ENCODE measurements at regions not wholly inside any gene's neighbourhood (a gene's known extent, or its start where the extent isn't known, plus 50 kb on each side); places are given as distances from the start of the nearest gene placed in this dataset.

DNA sequence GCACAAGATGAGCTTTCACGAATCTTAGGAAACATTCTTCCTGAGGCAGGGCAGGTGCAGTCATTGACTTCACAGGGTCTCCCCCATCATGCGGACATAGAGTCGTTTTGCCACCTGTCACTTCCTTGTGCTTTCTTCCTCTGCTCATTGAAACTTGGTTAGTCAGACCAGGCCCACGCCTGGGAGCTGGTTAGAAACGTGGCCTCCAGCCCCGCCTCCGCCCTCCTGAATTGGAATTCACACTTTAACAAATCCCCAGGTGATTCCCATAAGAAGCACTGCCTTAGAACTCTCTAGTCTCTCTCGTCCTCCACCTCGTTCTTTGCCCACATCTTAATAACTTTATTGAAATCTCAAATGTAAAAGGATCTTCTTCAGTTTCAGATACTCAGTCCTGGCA is 265.5 kb upstream of the FZD8 start:
- intact Hi-C loops (cut with DNase I): no loop called here
- DNase-seq (ENCODE audit: low spot score) (no peak), ATAC-seq (no peak)

- no peak for DNase-seq (ENCODE audit: low spot score)
- no peak for ATAC-seq
- intact Hi-C loops (cut with DNase I): no loop called here
Observed at GRCh38 chr10:35906155-35906554, 264.1 kb upstream of the FZD8 start.

- no peak for DNase-seq (ENCODE audit: low spot score)
- intact Hi-C loops (cut with DNase I): no loop called here
- ATAC-seq: no peak
Observed at GRCh38 chr10:35903021-35903420, 260.9 kb upstream of the FZD8 start.

GRCh38 chr10:35898716-35899440 is 256.8 kb upstream of the FZD8 start:
- intact Hi-C loops (cut with DNase I): no loop called here
- DNase-seq (ENCODE audit: low spot score) (no peak), ATAC-seq (no peak)

DNA sequence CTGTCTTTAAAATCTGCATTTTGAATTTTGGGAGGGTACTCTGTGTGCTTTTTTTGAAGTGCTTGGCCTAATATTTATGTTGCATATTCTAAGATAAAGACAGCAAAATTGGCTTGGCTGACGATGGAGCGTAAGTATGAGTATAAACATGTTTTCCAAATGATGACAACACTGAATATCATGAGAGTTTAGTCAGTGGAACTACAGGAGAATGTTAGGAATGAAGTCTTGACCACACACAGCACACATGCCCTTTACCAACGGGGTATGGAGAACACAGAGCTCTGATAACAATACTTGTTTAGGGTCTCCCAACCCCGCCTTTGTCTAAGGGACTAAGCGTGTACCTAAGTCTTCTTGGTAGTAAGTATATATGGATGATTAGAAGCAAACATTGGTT is 253.9 kb upstream of the FZD8 start:
- DNase-seq (ENCODE audit: low spot score): no peak
- intact Hi-C loops (cut with DNase I): no loop called here
- ATAC-seq: no peak

DNA sequence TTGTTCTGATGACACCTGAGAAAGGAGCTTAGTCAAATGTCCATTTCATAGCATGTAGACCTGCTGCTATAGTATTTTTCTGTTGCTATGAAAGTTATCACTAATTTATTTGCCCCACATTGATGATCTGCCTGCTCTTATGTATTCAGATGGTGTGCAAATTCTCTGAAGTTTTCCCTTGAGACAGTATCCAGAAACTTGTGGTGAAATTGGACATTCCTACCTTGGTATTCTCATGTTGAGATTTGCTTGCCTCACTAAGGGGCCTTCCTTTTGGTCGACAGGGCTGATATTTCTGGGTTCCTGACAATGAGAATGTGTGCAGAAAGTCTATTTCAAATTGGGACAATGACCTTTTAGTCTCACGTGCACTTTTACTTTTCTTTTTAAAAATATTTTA is 253.2 kb upstream of the FZD8 start:
- ATAC-seq: no peak
- intact Hi-C loops (cut with DNase I): no loop called here
- DNase-seq (ENCODE audit: low spot score): no peak

GRCh38 chr10:35892526-35892925 is 250.4 kb upstream of the FZD8 start:
- DNase-seq (ENCODE audit: low spot score) (no peak), ATAC-seq (no peak)
- intact Hi-C loops (cut with DNase I): no loop called here

DNA sequence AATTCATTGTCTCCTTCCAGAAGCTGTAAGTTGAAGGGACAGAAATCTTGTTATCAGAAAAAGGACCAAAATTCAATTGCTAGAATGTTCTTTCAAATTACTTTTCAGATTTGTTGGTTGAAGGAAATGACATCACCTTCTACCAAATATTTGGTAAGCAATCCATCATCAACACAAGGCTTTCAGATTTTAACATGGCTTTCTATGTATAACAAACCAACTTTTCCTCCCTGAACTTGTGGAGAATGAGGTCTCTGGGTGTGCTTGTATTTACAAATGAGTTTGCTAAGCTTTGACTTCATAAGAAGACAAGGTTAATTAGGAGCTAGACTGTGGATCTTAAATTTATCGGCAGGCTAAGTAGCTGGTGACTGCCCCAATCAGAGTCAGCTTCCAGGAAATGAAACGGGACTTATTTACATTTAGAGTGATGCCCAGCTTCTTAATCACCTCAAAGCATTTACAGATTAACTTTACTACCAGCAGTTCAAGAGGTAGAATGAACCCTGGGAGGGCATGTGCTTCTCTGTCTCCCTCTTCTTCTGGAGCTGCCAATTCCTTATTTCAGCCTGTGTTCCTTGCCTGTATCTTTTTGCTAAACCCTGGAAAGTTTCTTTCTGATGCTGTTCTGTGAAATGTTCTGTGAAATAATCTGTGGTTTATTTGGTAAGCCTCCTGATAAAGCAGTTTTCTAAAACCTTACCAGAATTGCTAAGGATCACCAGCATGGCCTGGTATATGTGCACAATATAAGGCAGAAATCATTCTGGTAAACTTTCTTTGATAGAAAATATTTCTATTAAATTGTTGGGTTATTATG is 248.8 kb upstream of the FZD8 start:
- ATAC-seq (no peak), DNase-seq (ENCODE audit: low spot score) (no peak)
- intact Hi-C loops (cut with DNase I): no loop called here

GRCh38 chr10:35889971-35890675 is 248.0 kb upstream of the FZD8 start:
- DNase-seq (ENCODE audit: low spot score) (no peak), ATAC-seq (peak; percentile 38)
- intact Hi-C loops (cut with DNase I): no loop called here

DNA sequence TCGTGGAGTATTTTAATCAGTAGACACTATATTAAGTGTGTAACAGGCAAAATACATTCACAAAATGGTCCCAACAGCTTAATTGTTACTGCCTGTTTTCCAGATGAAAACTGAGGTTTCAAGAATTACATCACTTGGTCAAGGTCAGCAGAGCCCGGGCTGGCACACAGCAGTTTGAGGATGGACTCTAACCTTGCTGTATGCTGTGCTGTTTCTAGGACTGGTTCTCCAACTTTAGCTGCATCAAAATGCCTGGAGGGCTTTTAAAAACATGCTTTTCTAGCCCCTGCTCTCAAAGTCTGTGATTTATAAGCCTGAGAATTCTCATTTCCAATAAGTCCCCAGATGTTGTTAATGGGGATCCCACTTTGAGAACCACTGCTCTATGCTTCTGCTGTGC is 247.1 kb upstream of the FZD8 start:
- no peak for ATAC-seq
- intact Hi-C loops (cut with DNase I): no loop called here
- DNase-seq (ENCODE audit: low spot score): no peak

GRCh38 chr10:35888400-35888799 is 246.3 kb upstream of the FZD8 start:
- DNase-seq (ENCODE audit: low spot score) (no peak), ATAC-seq (no peak)
- intact Hi-C loops (cut with DNase I): no loop called here

GRCh38 chr10:35887685-35888084 is 245.6 kb upstream of the FZD8 start:
- DNase-seq (ENCODE audit: low spot score) (no peak), ATAC-seq (no peak)
- intact Hi-C loops (cut with DNase I): no loop called here

DNA sequence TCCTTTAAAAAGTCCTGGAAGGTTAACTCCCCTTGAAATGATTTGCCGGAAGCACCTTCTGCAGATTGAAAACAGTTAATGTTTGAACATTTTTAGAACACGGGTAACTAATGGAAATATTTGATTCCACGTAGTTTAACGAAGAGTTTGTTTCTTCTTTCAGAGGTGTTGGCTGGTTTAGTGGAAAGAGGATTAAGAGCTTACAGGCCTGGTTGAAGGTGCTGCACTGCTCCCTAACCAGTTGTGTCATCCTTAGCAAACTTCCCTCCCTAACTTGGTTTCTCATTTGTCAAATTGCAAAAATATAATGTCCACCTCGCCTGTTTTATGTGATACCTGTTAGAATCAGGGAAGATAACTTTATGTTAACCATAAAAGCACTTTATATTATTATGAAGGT is 243.0 kb upstream of the FZD8 start:
- ATAC-seq: no peak
- DNase-seq (ENCODE audit: low spot score): no peak
- intact Hi-C loops (cut with DNase I): no loop called here

DNA sequence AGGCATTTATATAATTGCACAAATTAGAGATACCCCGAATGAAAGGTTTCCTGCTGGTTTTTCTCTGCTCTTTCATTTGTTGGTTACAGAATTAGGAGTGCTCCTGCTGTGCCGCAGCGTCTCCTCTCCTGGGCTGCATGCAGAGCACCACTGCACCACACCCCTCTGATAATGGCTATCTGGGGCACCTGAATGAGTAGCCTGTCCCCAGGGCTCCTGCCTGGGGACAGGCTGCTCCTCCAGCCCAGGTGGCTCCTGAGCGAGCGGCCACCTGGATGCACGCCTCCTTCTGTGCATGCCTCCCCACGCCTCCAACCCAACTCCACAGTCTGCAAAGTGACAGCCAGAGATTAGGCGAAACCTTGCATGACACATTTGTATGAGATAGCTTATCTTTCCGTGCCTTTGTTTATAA is 242.6 kb upstream of the FZD8 start:
- intact Hi-C loops (cut with DNase I): no loop called here
- ATAC-seq: no peak
- DNase-seq (ENCODE audit: low spot score): no peak

GRCh38 chr10:35882422-35883150 is 240.5 kb upstream of the FZD8 start:
- no peak for ATAC-seq
- intact Hi-C loops (cut with DNase I): no loop called here

GRCh38 chr10:35881320-35881719 is 239.2 kb upstream of the FZD8 start:
- ATAC-seq: no peak
- no peak for DNase-seq (ENCODE audit: low spot score)
- intact Hi-C loops (cut with DNase I): no loop called here

More at GRCh38 chr10:35882422-35883150, 240.5 kb upstream of the FZD8 start:
- DNase-seq (ENCODE audit: low spot score): no peak

DNA sequence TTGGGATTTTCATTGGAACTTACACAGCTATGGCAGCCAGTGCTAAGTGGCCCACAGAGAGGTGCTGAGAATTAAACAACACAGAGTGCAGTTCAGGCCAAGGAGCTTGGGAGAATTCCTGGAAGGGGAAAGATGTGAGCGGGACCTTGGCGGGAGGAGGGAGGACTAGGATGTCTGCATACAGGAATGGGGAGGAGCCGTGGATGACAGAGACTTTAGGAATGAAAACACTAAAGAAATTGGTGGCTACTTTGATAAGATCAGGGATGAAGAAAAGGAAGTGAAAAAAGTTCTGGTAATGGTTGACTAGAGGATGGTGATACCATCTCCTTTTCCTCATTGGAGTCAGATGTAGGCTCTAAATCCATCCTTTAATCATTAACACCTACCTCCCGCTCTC is 234.2 kb upstream of the FZD8 start:
- intact Hi-C loops (cut with DNase I): no loop called here
- DNase-seq (ENCODE audit: low spot score) (no peak), ATAC-seq (peak; percentile 56)

- no peak for DNase-seq (ENCODE audit: low spot score)
- no peak for ATAC-seq
- intact Hi-C loops (cut with DNase I): no loop called here
Observed at GRCh38 chr10:35875016-35875676, 233.1 kb upstream of the FZD8 start.

All from sciatic nerve (tissue), 2 donors.